ENCODE measurements at regions not wholly inside any gene's neighbourhood (a gene's known extent, or its start where the extent isn't known, plus 50 kb on each side); places are given as distances from the start of the nearest gene placed in this dataset.

GRCh38 chr4:136920092-136920881 lies 612.0 kb downstream of the PCDH18 start:
- TF ChIP-seq EGR1 (IDR thresholded peaks at IDR 0.05) (no peak), YY1 (IDR thresholded peaks at IDR 0.05; ENCODE audit: low read depth) (no peak), CREB1 (IDR thresholded peaks at IDR 0.05; ENCODE audit: low read depth) (no peak), TAF1 (IDR thresholded peaks at IDR 0.05; ENCODE audit: low read depth) (no peak), TCF12 (IDR thresholded peaks at IDR 0.05; ENCODE audit: low read depth) (no peak), ZBTB7A (IDR thresholded peaks at IDR 0.05; ENCODE audit: low read depth) (no peak), EP300 (IDR thresholded peaks at IDR 0.05; ENCODE audit: borderline replicate concordance) (no peak), CEBPB (IDR thresholded peaks at IDR 0.05) (no peak), FOXM1 (IDR thresholded peaks at IDR 0.05; ENCODE audit: borderline replicate concordance, low read depth) (no peak), REST (IDR thresholded peaks at IDR 0.05; ENCODE audit: low read depth) (no peak), RAD21 (IDR thresholded peaks at IDR 0.05; ENCODE audit: low read depth) (no peak), TEAD4 (IDR thresholded peaks at IDR 0.05) (no peak)

GRCh38 chr4:136918772-136919171 lies 613.5 kb downstream of the PCDH18 start:
- no peak for TF ChIP-seq MAX (IDR thresholded peaks at IDR 0.05)
- no peak for TF ChIP-seq CREB1 (IDR thresholded peaks at IDR 0.05; ENCODE audit: low read depth)
- no peak for TF ChIP-seq USF1 (IDR thresholded peaks at IDR 0.05)
- TF ChIP-seq NFIC (IDR thresholded peaks at IDR 0.05) = no peak
- TF ChIP-seq CEBPB (IDR thresholded peaks at IDR 0.05) = no peak
- no peak for TF ChIP-seq ZBTB7A (IDR thresholded peaks at IDR 0.05; ENCODE audit: low read depth)
- TF ChIP-seq TCF12 (IDR thresholded peaks at IDR 0.05; ENCODE audit: low read depth) = no peak
- TF ChIP-seq YY1 (IDR thresholded peaks at IDR 0.05; ENCODE audit: low read depth) = no peak
- TF ChIP-seq EP300 (IDR thresholded peaks at IDR 0.05; ENCODE audit: borderline replicate concordance) = no peak
- TF ChIP-seq EGR1 (IDR thresholded peaks at IDR 0.05) = no peak
- no peak for TF ChIP-seq REST (IDR thresholded peaks at IDR 0.05; ENCODE audit: low read depth)
- TF ChIP-seq FOXM1 (IDR thresholded peaks at IDR 0.05; ENCODE audit: borderline replicate concordance, low read depth) = no peak
- no peak for TF ChIP-seq TEAD4 (IDR thresholded peaks at IDR 0.05)
- no peak for TF ChIP-seq RAD21 (IDR thresholded peaks at IDR 0.05; ENCODE audit: low read depth)
- TF ChIP-seq TAF1 (IDR thresholded peaks at IDR 0.05; ENCODE audit: low read depth) = no peak

- TF ChIP-seq TEAD4 (IDR thresholded peaks at IDR 0.05) = no peak
- no peak for TF ChIP-seq RAD21 (IDR thresholded peaks at IDR 0.05; ENCODE audit: low read depth)
- TF ChIP-seq USF1 (IDR thresholded peaks at IDR 0.05) = no peak
- no peak for TF ChIP-seq NFIC (IDR thresholded peaks at IDR 0.05)
- no peak for TF ChIP-seq EGR1 (IDR thresholded peaks at IDR 0.05)
- no peak for TF ChIP-seq ZBTB7A (IDR thresholded peaks at IDR 0.05; ENCODE audit: low read depth)
- TF ChIP-seq MAX (IDR thresholded peaks at IDR 0.05) = no peak
These were observed 614.8 kb downstream of the PCDH18 start for GRCh38 chr4:136917312-136918110.

- no peak for TF ChIP-seq EGR1 (IDR thresholded peaks at IDR 0.05)
- no peak for TF ChIP-seq CREB1 (IDR thresholded peaks at IDR 0.05; ENCODE audit: low read depth)
- no peak for TF ChIP-seq TCF12 (IDR thresholded peaks at IDR 0.05; ENCODE audit: low read depth)
- no peak for TF ChIP-seq CEBPB (IDR thresholded peaks at IDR 0.05)
- no peak for TF ChIP-seq NFIC (IDR thresholded peaks at IDR 0.05)
- no peak for TF ChIP-seq EP300 (IDR thresholded peaks at IDR 0.05; ENCODE audit: borderline replicate concordance)
- TF ChIP-seq MAX (IDR thresholded peaks at IDR 0.05) = no peak
- TF ChIP-seq USF1 (IDR thresholded peaks at IDR 0.05) = no peak
- TF ChIP-seq ZBTB7A (IDR thresholded peaks at IDR 0.05; ENCODE audit: low read depth) = no peak
- no peak for TF ChIP-seq REST (IDR thresholded peaks at IDR 0.05; ENCODE audit: low read depth)
- no peak for TF ChIP-seq TEAD4 (IDR thresholded peaks at IDR 0.05)
- no peak for TF ChIP-seq YY1 (IDR thresholded peaks at IDR 0.05; ENCODE audit: low read depth)
- no peak for TF ChIP-seq RAD21 (IDR thresholded peaks at IDR 0.05; ENCODE audit: low read depth)
- no peak for TF ChIP-seq FOXM1 (IDR thresholded peaks at IDR 0.05; ENCODE audit: borderline replicate concordance, low read depth)
- TF ChIP-seq TAF1 (IDR thresholded peaks at IDR 0.05; ENCODE audit: low read depth) = no peak
These were observed 622.7 kb downstream of the PCDH18 start for GRCh38 chr4:136909626-136910025.

Measured in Ishikawa (cell line).